ENCODE measurements at regions not wholly inside any gene's neighbourhood (a gene's known extent, or its start where the extent isn't known, plus 50 kb on each side); places are given as distances from the start of the nearest gene placed in this dataset.

DNA sequence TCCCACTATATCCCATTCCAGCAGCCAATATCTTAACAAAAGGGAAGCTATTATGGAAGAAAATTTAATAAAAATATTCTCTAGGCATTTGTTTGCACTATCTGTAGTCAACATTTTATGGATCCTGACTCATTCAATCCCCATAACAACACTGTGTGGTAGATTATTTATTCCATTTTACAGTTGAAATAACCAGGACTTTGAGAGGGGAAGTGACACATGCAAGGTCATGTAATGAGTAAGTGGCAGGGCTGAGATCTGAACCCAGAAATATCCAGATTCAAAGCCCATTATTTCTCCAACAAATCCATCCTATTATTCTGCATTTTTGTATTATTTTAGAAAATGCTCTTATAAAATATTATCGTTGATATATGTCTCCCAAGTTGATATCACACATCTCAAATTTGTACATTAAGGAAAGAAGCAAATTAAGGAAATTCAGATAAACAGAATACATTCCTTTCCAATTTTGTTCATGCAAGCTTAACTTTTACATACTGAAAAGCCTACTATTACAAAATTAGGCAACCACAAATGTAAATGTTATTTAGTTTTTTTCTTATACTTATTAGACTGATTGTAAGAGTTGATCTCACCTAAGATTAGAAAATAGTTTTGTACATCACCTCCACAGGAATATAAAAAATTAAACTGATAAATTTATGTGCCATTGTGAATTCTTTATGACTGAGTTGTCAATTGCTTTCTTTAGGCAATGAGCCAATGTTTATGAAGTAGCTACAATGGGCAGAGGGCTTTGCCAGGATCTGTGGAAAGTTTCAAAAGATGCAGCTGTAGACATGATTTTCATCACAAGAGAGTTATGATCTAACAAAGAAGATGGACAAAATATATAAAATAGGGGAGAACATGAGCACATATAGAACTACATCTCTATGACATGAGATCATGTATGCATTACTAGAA lies 55.1 kb upstream of the E2F7 start:
- H3K4me3 ChIP-seq (ENCODE audit: low read depth, low read length), result no peak overlapping the region
- DNase-seq (ENCODE audit: low read depth), result peak; percentile 64

DNA sequence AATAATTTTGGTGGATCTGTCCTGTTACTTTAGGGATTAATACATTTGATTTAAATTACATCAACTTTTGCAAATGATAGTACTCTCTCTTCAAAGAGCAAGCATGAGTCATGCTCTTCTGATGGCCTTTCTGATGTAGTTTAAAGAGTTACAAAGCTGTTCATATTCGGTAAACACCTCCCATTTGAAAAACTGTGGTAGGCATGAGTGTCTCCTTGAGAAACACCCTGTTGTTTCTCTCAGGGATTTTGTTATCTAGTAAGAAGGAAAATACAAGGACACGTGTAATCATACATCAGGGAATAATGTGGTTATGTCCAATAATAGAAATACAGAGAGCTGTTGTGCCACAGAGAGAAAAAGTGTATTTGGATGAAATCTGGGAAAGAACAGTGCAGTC lies 53.3 kb upstream of the E2F7 start:
- H3K4me3 ChIP-seq (ENCODE audit: low read depth, low read length), result no peak overlapping the region
- DNase-seq (ENCODE audit: low read depth), result no peak

DNA sequence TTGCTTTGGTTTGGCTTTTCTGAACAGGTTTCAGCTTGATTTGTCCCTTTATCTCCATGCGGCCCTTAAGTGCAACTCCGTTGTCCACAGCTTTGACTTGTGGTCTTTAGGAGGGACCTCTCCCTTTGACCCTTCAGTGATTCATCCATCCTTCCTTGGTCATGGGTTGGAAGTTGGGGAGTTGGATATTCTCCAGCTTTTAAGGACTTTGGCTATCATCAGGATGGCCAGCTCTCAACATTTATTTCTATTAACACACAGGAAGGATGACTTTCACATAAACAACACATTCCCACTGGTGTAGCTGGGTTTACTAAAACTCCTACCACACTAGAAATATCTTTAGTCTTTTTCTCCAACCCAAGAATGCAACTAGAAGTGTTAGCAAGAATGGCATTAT lies 50.9 kb upstream of the E2F7 start:
- DNase-seq (ENCODE audit: low read depth), result peak; percentile 36
- no peak overlapping the region for H3K4me3 ChIP-seq (ENCODE audit: low read depth, low read length)

DNA sequence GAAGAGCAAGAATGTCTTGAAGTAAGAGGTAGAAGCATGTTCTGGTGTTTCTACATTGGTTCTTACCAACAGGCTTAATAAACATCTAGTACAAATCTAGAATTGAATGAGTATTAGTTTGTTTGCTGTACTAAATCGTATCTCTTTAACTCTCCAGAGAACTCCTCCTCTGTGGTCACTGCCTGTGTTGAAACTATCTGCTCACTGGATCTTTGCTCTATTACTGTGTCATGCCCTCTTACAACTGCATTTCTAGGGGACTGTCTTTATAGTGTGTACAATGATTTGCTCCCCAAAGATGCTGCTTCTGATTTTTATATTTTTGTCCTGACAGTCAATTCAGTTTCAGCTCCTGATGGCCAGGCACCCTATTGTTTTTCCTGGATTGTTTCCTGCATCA lies 50.1 kb upstream of the E2F7 start:
- DNase-seq (ENCODE audit: low read depth), result no peak
- no peak overlapping the region for H3K4me3 ChIP-seq (ENCODE audit: low read depth, low read length)
